Left cardiac atrium (tissue), 4 donors: ENCODE measurements at regions not wholly inside any gene's neighbourhood (a gene's known extent, or its start where the extent isn't known, plus 50 kb on each side); places are given as distances from the start of the nearest gene placed in this dataset.
A peak's percentile ranks its signal among the peaks of the same experiment; 100 is the strongest.

ENCODE experiments used
- ATAC-seq, 2 donors: fragments of 200-7000 bp; cut with Tn5 transposase; one replicate each; pipeline ENCODE4 v1.9.1; 2020; ENCODE audit warnings: mild to moderate bottlenecking in 2 of 2, moderate library complexity in 2 of 2
- DNase-seq: peaks from one replicate; pipeline ENCODE4 v3.0.0-alpha.2; 2020
- intact Hi-C, 2 donors: fragments of 100-400 bp; cut with DNase I; formaldehyde crosslinking; loops; one replicate each; pipeline versions ENCODE4 v1.14.1 to v1.15.1; 2022 to 2023
- donor health status: DM: no; HTN: yes; CAD: no.
- donor health status: DM: no; HTN: yes; CAD: no; lungs with severe emphysema.
- donor health status: DM: yes; HTN: yes; CAD: no.
- donor health status: Dilated cardiomyopathy.

GRCh38 chr12:13499008-13499407 lies 302.5 kb downstream of the EMP1 start:
- ATAC-seq (no peak), DNase-seq (no peak)
- intact Hi-C loops = no loop called here

- DNase-seq = no peak
- ATAC-seq = no peak
- intact Hi-C loops = no loop called here
Measured at GRCh38 chr12:13496111-13496510, 299.6 kb downstream of the EMP1 start.

GRCh38 chr12:13489246-13489645 lies 292.7 kb downstream of the EMP1 start:
- ATAC-seq (no peak), DNase-seq (no peak)
- intact Hi-C loops = no loop called here

- intact Hi-C loops = no loop called here
- DNase-seq (no peak), ATAC-seq (no peak)
Measured at GRCh38 chr12:13487326-13487725, 290.8 kb downstream of the EMP1 start.

GRCh38 chr12:13486794-13487193 lies 290.3 kb downstream of the EMP1 start:
- no peak for DNase-seq
- no peak for ATAC-seq
- intact Hi-C loops = no loop called here

GRCh38 chr12:13478650-13479181 lies 282.2 kb downstream of the EMP1 start:
- DNase-seq (no peak), ATAC-seq (no peak)
- intact Hi-C loops = no loop called here

- no peak for ATAC-seq
- intact Hi-C loops = no loop called here
- no peak for DNase-seq
Measured at GRCh38 chr12:13474381-13474780, 277.9 kb downstream of the EMP1 start.

- DNase-seq (no peak), ATAC-seq (no peak)
- intact Hi-C loops = no loop called here
Measured at GRCh38 chr12:13472690-13473089, 276.2 kb downstream of the EMP1 start.

GRCh38 chr12:13471471-13471870 lies 274.9 kb downstream of the EMP1 start:
- intact Hi-C loops = no loop called here
- ATAC-seq (no peak), DNase-seq (no peak)

GRCh38 chr12:13465635-13466034 lies 269.1 kb downstream of the EMP1 start:
- peak; percentile 87 to 93 for ATAC-seq
- intact Hi-C loops = no loop called here
- peak; percentile 62 for DNase-seq

GRCh38 chr12:13463189-13463588 lies 266.7 kb downstream of the EMP1 start:
- DNase-seq (no peak), ATAC-seq (peak in 1 of 2 donors; percentile 70)
- intact Hi-C loops = no loop called here

GRCh38 chr12:13462450-13462849 lies 265.9 kb downstream of the EMP1 start:
- no peak for DNase-seq
- intact Hi-C loops = no loop called here
- ATAC-seq = no peak

- intact Hi-C loops = no loop called here
Measured at GRCh38 chr12:13455778-13456144, 259.2 kb downstream of the EMP1 start.

GRCh38 chr12:13454991-13455777 lies 258.7 kb downstream of the EMP1 start:
- DNase-seq (no peak), ATAC-seq (no peak)
- intact Hi-C loops = no loop called here

More at GRCh38 chr12:13455778-13456144, 259.2 kb downstream of the EMP1 start:
- DNase-seq = no peak
- ATAC-seq = no peak

GRCh38 chr12:13452955-13453570 lies 256.5 kb downstream of the EMP1 start:
- DNase-seq (no peak), ATAC-seq (no peak)
- intact Hi-C loops = no loop called here

- DNase-seq (no peak), ATAC-seq (no peak)
- intact Hi-C loops = no loop called here
Measured at GRCh38 chr12:13451776-13452175, 255.2 kb downstream of the EMP1 start.

GRCh38 chr12:13450231-13451080 lies 253.9 kb downstream of the EMP1 start:
- no peak for DNase-seq
- intact Hi-C loops = no loop called here
- ATAC-seq = no peak

GRCh38 chr12:13444076-13444475 lies 247.6 kb downstream of the EMP1 start:
- ATAC-seq = no peak
- DNase-seq = no peak
- intact Hi-C loops = no loop called here

- DNase-seq = peak; percentile 43
- intact Hi-C loops = no loop called here
- peak; percentile 82 to 84 for ATAC-seq
Measured at GRCh38 chr12:13443498-13443897, 247.0 kb downstream of the EMP1 start.

- ATAC-seq = no peak
- DNase-seq = no peak
- intact Hi-C loops = no loop called here
Measured at GRCh38 chr12:13443028-13443427, 246.5 kb downstream of the EMP1 start.
